IMR-90 (cell line): ENCODE measurements at regions not wholly inside any gene's neighbourhood (a gene's known extent, or its start where the extent isn't known, plus 50 kb on each side); places are given as distances from the start of the nearest gene placed in this dataset.

Source experiments
- ATAC-seq: fragments of 200-7000 bp; cut with Tn5 transposase; 2 replicates; pipeline ENCODE4 v1.9.1; 2020; ENCODE audit warnings: low read depth, mild to moderate bottlenecking, moderate library complexity
- BruUV-seq: library from RNA; stranded (reverse); fragments of 400-500 nt; replicated peaks from 2 replicates; lab custom pipeline; 2021; lab: Mats Ljungman, UMichigan
- CTCF ChIA-PET: fragments of 300-600 bp; formaldehyde crosslinking; extraction: SDS; loops from one replicate; lab custom pipeline; 2021; ENCODE audit warnings: antibody characterized with exemption; lab: Yijun Ruan, JAX
- POLR2A ChIA-PET: fragments of 300-600 bp; sonication (Branson Sonifier 250); formaldehyde crosslinking; loops from one replicate; lab custom pipeline; 2022; ENCODE audit warnings: antibody characterized with exemption; ENCODE audit not compliant: unreplicated experiment; lab: Charles Lee
- DNase-seq: peaks from one replicate; pipeline ENCODE4 v3.0.0; 2013
- H2AFZ ChIP-seq: replicated peaks from 2 replicates; pipeline ENCODE3; 2013; ENCODE audit warnings: low read length, mild to moderate bottlenecking; ENCODE audit not compliant: poor library complexity
- H2AK5ac ChIP-seq: 2 replicates; pipeline ENCODE4 v1.6.1; 2013; ENCODE audit warnings: low read depth, low read length, inconsistent platforms
- H2AK9ac ChIP-seq: replicated peaks from 2 replicates; pipeline ENCODE3; 2013; ENCODE audit warnings: mild to moderate bottlenecking, low read depth, low read length, moderate library complexity; ENCODE audit not compliant: poor library complexity
- H2BK120ac ChIP-seq: 2 replicates; pipeline ENCODE4 v1.6.1; 2013; ENCODE audit warnings: low read depth, low read length, inconsistent platforms
- H2BK15ac ChIP-seq: 3 replicates; pipeline ENCODE4 v1.6.1; 2013; ENCODE audit warnings: low read depth, low read length, inconsistent platforms
- H2BK20ac ChIP-seq: 2 replicates; pipeline ENCODE4 v1.6.1; 2013; ENCODE audit warnings: low read depth, mild to moderate bottlenecking, inconsistent platforms, low read length, moderate library complexity
- H2BK5ac ChIP-seq: 2 replicates; pipeline ENCODE4 v1.6.1; 2013; ENCODE audit warnings: mild to moderate bottlenecking, low read depth, low read length, inconsistent platforms; ENCODE audit not compliant: poor library complexity, severe bottlenecking
- H3K14ac ChIP-seq: replicated peaks from 2 replicates; pipeline ENCODE4 v1.6.1; 2013; ENCODE audit warnings: low read depth, low read length, inconsistent platforms
- H3K18ac ChIP-seq: 2 replicates; pipeline ENCODE4 v1.6.1; 2013; ENCODE audit warnings: low read depth, low read length, control low read depth
- H3K23ac ChIP-seq: 2 replicates; pipeline ENCODE4 v1.6.1; 2013; ENCODE audit warnings: low read depth, low read length, inconsistent platforms
- H3K27ac ChIP-seq: 2 replicates; pipeline ENCODE4 v1.5.1; 2013; ENCODE audit warnings: mild to moderate bottlenecking, control low read depth, low read length; ENCODE audit not compliant: insufficient read depth
- H3K27me3 ChIP-seq: 2 replicates; pipeline ENCODE4 v1.6.1; 2013; ENCODE audit warnings: low read length; ENCODE audit not compliant: control insufficient read depth, insufficient read depth
- H3K36me3 ChIP-seq: 2 replicates; pipeline ENCODE4 v1.6.1; 2013; ENCODE audit warnings: low read length, mixed read lengths; ENCODE audit not compliant: control insufficient read depth, insufficient read depth
- H3K4ac ChIP-seq: 2 replicates; pipeline ENCODE4 v1.6.1; 2013; ENCODE audit warnings: low read depth, low read length, inconsistent platforms
- H3K4me1 ChIP-seq: 2 replicates; pipeline ENCODE4 v1.6.1; 2013; ENCODE audit warnings: low read length, mixed read lengths; ENCODE audit not compliant: control insufficient read depth, insufficient read depth
- H3K4me2 ChIP-seq: 2 replicates; pipeline ENCODE4 v1.6.1; 2013; ENCODE audit warnings: low read depth, mild to moderate bottlenecking, control low read depth, low read length, moderate library complexity
- H3K4me3 ChIP-seq: 2 replicates; pipeline ENCODE4 v1.5.1; 2013; ENCODE audit warnings: low read depth, mild to moderate bottlenecking, control low read depth, low read length, moderate library complexity; ENCODE audit not compliant: insufficient read depth
- H3K56ac ChIP-seq: 2 replicates; pipeline ENCODE4 v1.6.1; 2013; ENCODE audit warnings: low read length, inconsistent platforms; ENCODE audit not compliant: insufficient read depth; ENCODE audit errors: extremely low read depth
- H3K79me1 ChIP-seq, 2 experiments: 2 replicates each; pipeline ENCODE4 v1.6.1; 2013; ENCODE audit warnings: low read length in 2 of 2, inconsistent platforms in 1 of 2, low read depth in 1 of 2
- H3K9ac ChIP-seq: 2 replicates; pipeline ENCODE4 v1.6.1; 2013; ENCODE audit warnings: low read depth, low read length, control low read depth
- H3K9me1 ChIP-seq: 2 replicates; pipeline ENCODE4 v1.6.1; 2013; ENCODE audit warnings: low read length, inconsistent platforms; ENCODE audit not compliant: insufficient read depth
- H3K9me3 ChIP-seq: 2 replicates; pipeline ENCODE4 v1.6.1; 2013; ENCODE audit warnings: low read length; ENCODE audit not compliant: control insufficient read depth, insufficient read depth
- H4K20me1 ChIP-seq: 2 replicates; pipeline ENCODE4 v1.6.1; 2013; ENCODE audit warnings: low read length, inconsistent platforms; ENCODE audit not compliant: insufficient read depth
- H4K5ac ChIP-seq: 2 replicates; pipeline ENCODE4 v1.6.1; 2013; ENCODE audit warnings: mild to moderate bottlenecking, low read depth, low read length, control low read depth
- H4K8ac ChIP-seq, 2 experiments: 2 replicates each; pipeline ENCODE4 v1.6.1; 2013; ENCODE audit warnings: low read depth in 2 of 2, low read length in 2 of 2, control low read depth in 1 of 2, inconsistent platforms in 1 of 2
- H4K91ac ChIP-seq: 2 replicates; pipeline ENCODE4 v1.6.1; 2013; ENCODE audit warnings: low read depth, low read length, inconsistent platforms; ENCODE audit not compliant: insufficient read depth
- BHLHE40 ChIP-seq: fragments of 150-350 bp; IDR thresholded peaks from 2 replicates; pipeline ENCODE4 v1.6.1; 2016; ENCODE audit warnings: mild to moderate bottlenecking, low read depth, low read length
- CEBPB ChIP-seq: IDR thresholded peaks from 2 replicates; pipeline ENCODE4 v1.6.1; 2012; ENCODE audit warnings: low read depth, low read length, improper control_type of control experiment
- CHD1 ChIP-seq: IDR thresholded peaks from 2 replicates; pipeline ENCODE4 v1.6.1; 2012; ENCODE audit warnings: low read depth, low read length, improper control_type of control experiment
- FOS ChIP-seq: fragments of 150-350 bp; IDR thresholded peaks from 2 replicates; pipeline ENCODE4 v1.6.1; 2016; ENCODE audit warnings: low read depth, low read length
- MAFK ChIP-seq: IDR thresholded peaks from 2 replicates; pipeline ENCODE4 v1.6.1; 2012; ENCODE audit warnings: low read depth, low read length, improper control_type of control experiment
- MAZ ChIP-seq: IDR thresholded peaks from 2 replicates; pipeline ENCODE4 v1.6.1; 2012; ENCODE audit warnings: low read depth, mild to moderate bottlenecking, low read length, improper control_type of control experiment, moderate library complexity, borderline replicate concordance
- MXI1 ChIP-seq: IDR thresholded peaks from 2 replicates; pipeline ENCODE4 v1.6.1; 2012; ENCODE audit warnings: low read depth, mild to moderate bottlenecking, low read length, moderate library complexity, borderline replicate concordance
- NFE2L2 ChIP-seq: fragments of 150-350 bp; IDR thresholded peaks from 2 replicates; pipeline ENCODE4 v1.6.1; 2016; ENCODE audit warnings: low read depth, mild to moderate bottlenecking, low read length
- POLR2A ChIP-seq: IDR thresholded peaks from 2 replicates; pipeline ENCODE4 v1.6.1; 2012; ENCODE audit warnings: mild to moderate bottlenecking, low read depth, low read length
- RAD21 ChIP-seq: IDR thresholded peaks from 2 replicates; pipeline ENCODE4 v1.6.1; 2012; ENCODE audit warnings: low read length, improper control_type of control experiment
- RCOR1 ChIP-seq: IDR thresholded peaks from 2 replicates; pipeline ENCODE4 v1.6.1; 2012; ENCODE audit warnings: mild to moderate bottlenecking, low read length, improper control_type of control experiment; ENCODE audit not compliant: insufficient replicate concordance
- RFX5 ChIP-seq: IDR thresholded peaks from 2 replicates; pipeline ENCODE4 v1.8.0; 2012; ENCODE audit warnings: low read depth, mild to moderate bottlenecking, low read length, moderate library complexity
- SMC3 ChIP-seq: fragments of 150-350 bp; IDR thresholded peaks from 2 replicates; pipeline ENCODE4 v1.6.1; 2016; ENCODE audit warnings: low read depth, mild to moderate bottlenecking, antibody characterized with exemption, low read length, moderate library complexity
- WGBS, 2 experiments: methylation state at CpG; one replicate each; pipeline versions ENCODE4 v1.1.5 to v1.1.7; 2013; ENCODE audit warnings: missing lambda C conversion rate in 2 of 2; ENCODE audit not compliant: insufficient read length in 1 of 2; ENCODE audit errors: extremely low coverage in 2 of 2; 5-methylcytosine and 5-hydroxymethylcytosine counted together
- dilution Hi-C: fragments of 300-500 bp; cut with HindIII; formaldehyde crosslinking; loops from one replicate; pipeline ENCODE4 v1.14.3; 2018; ENCODE audit warnings: low sequenced_read_pairs; ENCODE audit not compliant: unreplicated experiment
- in situ Hi-C: fragments of 300-500 bp; cut with MboI; formaldehyde crosslinking; loops from 3 replicates; pipeline ENCODE4 v1.14.3; 2019; ENCODE audit warnings: low sequenced_read_pairs, inconsistent platforms, mixed read lengths
- intact Hi-C: fragments of 100-400 bp; cut with micrococcal nuclease; formaldehyde crosslinking; loops from 2 replicates; pipeline ENCODE4 v1.10.0; 2022
- TF ChIP-seq, protein P1 (sequence below): conservative IDR thresholded peaks from 2 replicates; pipeline ENCODE4 v1.5.1; 2012; ENCODE audit warnings: mild to moderate bottlenecking, low read depth, low read length, improper control_type of control experiment
- TF ChIP-seq, protein P2 (sequence below): fragments of 150-350 bp; IDR thresholded peaks from 2 replicates; pipeline ENCODE4 v1.6.1; 2017; ENCODE audit warnings: mild to moderate bottlenecking, antibody characterized with exemption, low read length, low read depth
- TF ChIP-seq, protein P3 (sequence below): fragments of 150-350 bp; IDR thresholded peaks from 2 replicates; pipeline ENCODE4 v1.6.1; 2016; ENCODE audit warnings: low read depth, mild to moderate bottlenecking, low read length, moderate library complexity, borderline replicate concordance

DNA sequence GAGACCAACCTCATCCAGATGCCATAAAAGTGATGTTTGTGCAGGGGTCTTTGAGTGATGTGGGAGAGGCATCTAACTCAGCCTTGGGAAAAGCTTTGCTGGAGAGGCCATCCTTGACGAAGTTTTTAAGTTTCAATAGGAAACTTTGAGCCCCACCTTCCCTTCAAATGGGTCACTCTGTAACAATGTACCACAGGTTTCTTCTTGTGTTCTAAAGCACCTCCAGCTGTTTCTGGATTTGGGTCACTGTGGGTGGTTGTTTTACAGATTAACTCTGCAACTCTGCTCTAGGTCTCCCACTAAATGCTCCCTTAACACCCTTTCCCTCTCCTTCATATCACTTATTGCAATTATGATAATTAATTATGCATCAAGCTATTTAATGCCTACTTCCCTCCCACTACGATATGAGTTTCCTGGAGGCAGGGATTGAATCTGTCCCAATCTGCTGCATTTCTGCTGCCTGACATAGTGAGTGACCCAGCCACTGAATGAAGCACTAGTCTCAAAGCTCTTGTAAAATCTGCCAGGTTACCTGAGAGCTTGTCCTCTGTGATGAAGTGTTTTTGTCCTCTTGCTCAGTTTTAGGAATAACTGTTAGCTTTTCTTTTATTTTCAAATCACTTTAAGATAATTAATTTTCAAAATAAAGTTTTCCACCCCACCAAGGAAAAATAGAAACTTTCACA lies 60.5 kb upstream of the PUM3 start:
- POLR2A ChIA-PET: no interaction called here
- H2BK120ac ChIP-seq: no peak overlapping the region
- H3K18ac ChIP-seq: no peak overlapping the region
- H2AK9ac ChIP-seq: no peak overlapping the region
- H3K4ac ChIP-seq: no peak overlapping the region
- no peaks in the 10 kb centered on the region for H3K27me3 ChIP-seq
- H3K9ac ChIP-seq: no peak overlapping the region
- no peaks in the 10 kb centered on the region for H3K79me1 ChIP-seq
- dilution Hi-C loops: no loop called here
- in situ Hi-C loops: no loop called here
- H3K27ac ChIP-seq: no peak overlapping the region
- H3K23ac ChIP-seq: no peak overlapping the region
- no peak overlapping the region for H2AFZ ChIP-seq
- no peak overlapping the region for H2BK15ac ChIP-seq
- no TSS peak for BruUV-seq
- H3K4me2 ChIP-seq: no peak overlapping the region
- no peak for DNase-seq
- intact Hi-C loops: no loop called here
- H2BK20ac ChIP-seq: no peak overlapping the region
- no peaks in the 10 kb centered on the region for H3K4me1 ChIP-seq
- no peak overlapping the region for H2BK5ac ChIP-seq
- H3K14ac ChIP-seq: no peak overlapping the region
- no CpG with 5 or more reads among the region's 2 CpGs for WGBS, 2 experiments
- no peaks in the 10 kb centered on the region for H3K36me3 ChIP-seq
- H3K9me1 ChIP-seq: no peaks in the 10 kb centered on the region
- H4K8ac ChIP-seq: no peak overlapping the region
- no peak overlapping the region for H4K91ac ChIP-seq
- no peaks in the 10 kb centered on the region for H4K20me1 ChIP-seq
- CTCF ChIA-PET: no interaction called here
- H3K4me3 ChIP-seq: no peak overlapping the region
- no peaks in the 10 kb centered on the region for H3K9me3 ChIP-seq
- H2AK5ac ChIP-seq: no peak overlapping the region
- no peak overlapping the region for H3K56ac ChIP-seq
- H4K5ac ChIP-seq: no peak overlapping the region
- TF ChIP-seq, protein P1, sequence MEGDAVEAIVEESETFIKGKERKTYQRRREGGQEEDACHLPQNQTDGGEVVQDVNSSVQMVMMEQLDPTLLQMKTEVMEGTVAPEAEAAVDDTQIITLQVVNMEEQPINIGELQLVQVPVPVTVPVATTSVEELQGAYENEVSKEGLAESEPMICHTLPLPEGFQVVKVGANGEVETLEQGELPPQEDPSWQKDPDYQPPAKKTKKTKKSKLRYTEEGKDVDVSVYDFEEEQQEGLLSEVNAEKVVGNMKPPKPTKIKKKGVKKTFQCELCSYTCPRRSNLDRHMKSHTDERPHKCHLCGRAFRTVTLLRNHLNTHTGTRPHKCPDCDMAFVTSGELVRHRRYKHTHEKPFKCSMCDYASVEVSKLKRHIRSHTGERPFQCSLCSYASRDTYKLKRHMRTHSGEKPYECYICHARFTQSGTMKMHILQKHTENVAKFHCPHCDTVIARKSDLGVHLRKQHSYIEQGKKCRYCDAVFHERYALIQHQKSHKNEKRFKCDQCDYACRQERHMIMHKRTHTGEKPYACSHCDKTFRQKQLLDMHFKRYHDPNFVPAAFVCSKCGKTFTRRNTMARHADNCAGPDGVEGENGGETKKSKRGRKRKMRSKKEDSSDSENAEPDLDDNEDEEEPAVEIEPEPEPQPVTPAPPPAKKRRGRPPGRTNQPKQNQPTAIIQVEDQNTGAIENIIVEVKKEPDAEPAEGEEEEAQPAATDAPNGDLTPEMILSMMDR: no peak
- TF ChIP-seq POLR2A (no peak), RCOR1 (no peak), MXI1 (no peak), RFX5 (no peak), NFE2L2 (no peak), CEBPB (no peak), MAZ (no peak), SMC3 (no peak), FOS (no peak), MAFK (no peak), RAD21 (no peak), CHD1 (no peak), BHLHE40 (no peak)
- TF ChIP-seq, protein P2, sequence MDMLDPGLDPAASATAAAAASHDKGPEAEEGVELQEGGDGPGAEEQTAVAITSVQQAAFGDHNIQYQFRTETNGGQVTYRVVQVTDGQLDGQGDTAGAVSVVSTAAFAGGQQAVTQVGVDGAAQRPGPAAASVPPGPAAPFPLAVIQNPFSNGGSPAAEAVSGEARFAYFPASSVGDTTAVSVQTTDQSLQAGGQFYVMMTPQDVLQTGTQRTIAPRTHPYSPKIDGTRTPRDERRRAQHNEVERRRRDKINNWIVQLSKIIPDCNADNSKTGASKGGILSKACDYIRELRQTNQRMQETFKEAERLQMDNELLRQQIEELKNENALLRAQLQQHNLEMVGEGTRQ: no peak
- TF ChIP-seq, protein P3, sequence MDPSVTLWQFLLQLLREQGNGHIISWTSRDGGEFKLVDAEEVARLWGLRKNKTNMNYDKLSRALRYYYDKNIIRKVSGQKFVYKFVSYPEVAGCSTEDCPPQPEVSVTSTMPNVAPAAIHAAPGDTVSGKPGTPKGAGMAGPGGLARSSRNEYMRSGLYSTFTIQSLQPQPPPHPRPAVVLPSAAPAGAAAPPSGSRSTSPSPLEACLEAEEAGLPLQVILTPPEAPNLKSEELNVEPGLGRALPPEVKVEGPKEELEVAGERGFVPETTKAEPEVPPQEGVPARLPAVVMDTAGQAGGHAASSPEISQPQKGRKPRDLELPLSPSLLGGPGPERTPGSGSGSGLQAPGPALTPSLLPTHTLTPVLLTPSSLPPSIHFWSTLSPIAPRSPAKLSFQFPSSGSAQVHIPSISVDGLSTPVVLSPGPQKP: no peak
- ATAC-seq: no peak
